ENCODE measurements at regions not wholly inside any gene's neighbourhood (a gene's known extent, or its start where the extent isn't known, plus 50 kb on each side); places are given as distances from the start of the nearest gene placed in this dataset.

DNA sequence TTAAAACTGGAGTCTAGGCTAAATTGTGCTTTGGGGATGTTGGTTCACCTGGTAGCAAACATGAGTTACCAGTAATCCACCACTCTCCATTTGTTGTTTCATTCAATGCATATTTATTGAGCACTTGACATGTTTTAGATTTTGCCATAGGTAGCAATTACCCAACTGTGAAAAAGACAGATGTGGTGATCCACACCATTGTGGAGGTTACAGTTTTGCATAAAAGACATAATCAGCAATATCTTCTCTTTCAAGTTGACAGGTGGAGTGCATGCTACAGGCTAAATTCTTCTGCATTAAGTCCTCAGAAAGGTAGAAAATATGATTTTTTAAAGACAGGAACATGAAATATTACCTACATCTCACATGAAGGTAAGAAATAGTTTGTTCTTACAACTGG is 143.0 kb upstream of the TSHZ2 start:
- Mint-ChIP-seq H3K9me3 (ENCODE audit: unreplicated experiment) (no peaks in the 10 kb centered on the region), H3K36me3 (ENCODE audit: insufficient read depth, unreplicated experiment) (no peaks in the 10 kb centered on the region), H3K4me1 (ENCODE audit: low read depth, unreplicated experiment) (no peaks in the 10 kb centered on the region), H3K27me3 (ENCODE audit: insufficient read depth, unreplicated experiment) (peaks cover 7% of the 10 kb centered on the region), H3K27ac (ENCODE audit: unreplicated experiment) (no peak overlapping the region), H3K4me3 (ENCODE audit: unreplicated experiment) (no peak overlapping the region)
- no peak overlapping the region for H3K4me3 ChIP-seq (ENCODE audit: low read depth, low read length)
- H3K4me1 ChIP-seq: no peaks in the 10 kb centered on the region
- H3K27me3 ChIP-seq (replicated peaks; ENCODE audit: control insufficient read depth, insufficient read depth, low read length): no peaks in the 10 kb centered on the region
- no peak for DNase-seq
- intact Hi-C loops (cut with micrococcal nuclease; ENCODE audit: unreplicated experiment): no loop called here
- POLR2A ChIA-PET: no interaction called here
- CTCF ChIA-PET: no interaction called here
- H3K36me3 ChIP-seq (ENCODE audit: control insufficient read depth, insufficient read depth, low read length): no peaks in the 10 kb centered on the region
- TF ChIP-seq, protein P1, sequence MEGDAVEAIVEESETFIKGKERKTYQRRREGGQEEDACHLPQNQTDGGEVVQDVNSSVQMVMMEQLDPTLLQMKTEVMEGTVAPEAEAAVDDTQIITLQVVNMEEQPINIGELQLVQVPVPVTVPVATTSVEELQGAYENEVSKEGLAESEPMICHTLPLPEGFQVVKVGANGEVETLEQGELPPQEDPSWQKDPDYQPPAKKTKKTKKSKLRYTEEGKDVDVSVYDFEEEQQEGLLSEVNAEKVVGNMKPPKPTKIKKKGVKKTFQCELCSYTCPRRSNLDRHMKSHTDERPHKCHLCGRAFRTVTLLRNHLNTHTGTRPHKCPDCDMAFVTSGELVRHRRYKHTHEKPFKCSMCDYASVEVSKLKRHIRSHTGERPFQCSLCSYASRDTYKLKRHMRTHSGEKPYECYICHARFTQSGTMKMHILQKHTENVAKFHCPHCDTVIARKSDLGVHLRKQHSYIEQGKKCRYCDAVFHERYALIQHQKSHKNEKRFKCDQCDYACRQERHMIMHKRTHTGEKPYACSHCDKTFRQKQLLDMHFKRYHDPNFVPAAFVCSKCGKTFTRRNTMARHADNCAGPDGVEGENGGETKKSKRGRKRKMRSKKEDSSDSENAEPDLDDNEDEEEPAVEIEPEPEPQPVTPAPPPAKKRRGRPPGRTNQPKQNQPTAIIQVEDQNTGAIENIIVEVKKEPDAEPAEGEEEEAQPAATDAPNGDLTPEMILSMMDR (IDR thresholded peaks at IDR 0.05; ENCODE audit: insufficient read depth in 1 of 2, low read depth in 1 of 2, low read length in 1 of 2, severe bottlenecking in 1 of 2, unreplicated experiment in 1 of 2): no peak
- H3K9me3 ChIP-seq: no peaks in the 10 kb centered on the region
- BruUV-seq (replicated peaks): no TSS peak

- Histone ChIP-seq H3K4me3 (ENCODE audit: low read depth, low read length) (no peak overlapping the region), H3K36me3 (ENCODE audit: control insufficient read depth, insufficient read depth, low read length) (no peaks in the 10 kb centered on the region), H3K9me3 (no peaks in the 10 kb centered on the region), H3K4me1 (no peaks in the 10 kb centered on the region), H3K27me3 (replicated peaks; ENCODE audit: control insufficient read depth, insufficient read depth, low read length) (no peaks in the 10 kb centered on the region)
- CTCF ChIA-PET: no interaction called here
- Mint-ChIP-seq H3K9me3 (ENCODE audit: unreplicated experiment) (no peaks in the 10 kb centered on the region), H3K4me3 (ENCODE audit: unreplicated experiment) (no peak overlapping the region), H3K36me3 (ENCODE audit: insufficient read depth, unreplicated experiment) (no peaks in the 10 kb centered on the region), H3K27me3 (ENCODE audit: insufficient read depth, unreplicated experiment) (peaks cover 7% of the 10 kb centered on the region), H3K27ac (ENCODE audit: unreplicated experiment) (no peak overlapping the region), H3K4me1 (ENCODE audit: low read depth, unreplicated experiment) (no peaks in the 10 kb centered on the region)
- POLR2A ChIA-PET: no interaction called here
- TF ChIP-seq, protein P1 (IDR thresholded peaks at IDR 0.05; ENCODE audit: insufficient read depth in 1 of 2, low read depth in 1 of 2, low read length in 1 of 2, severe bottlenecking in 1 of 2, unreplicated experiment in 1 of 2): no peak
- no TSS peak for BruUV-seq (replicated peaks)
- DNase-seq: no peak
- intact Hi-C loops (cut with micrococcal nuclease; ENCODE audit: unreplicated experiment): no loop called here
Measured at GRCh38 chr20:52828199-52828598, 144.0 kb upstream of the TSHZ2 start.

- no peaks in the 10 kb centered on the region for H3K4me1 Mint-ChIP-seq (ENCODE audit: low read depth, unreplicated experiment)
- H3K9me3 Mint-ChIP-seq (ENCODE audit: unreplicated experiment): no peaks in the 10 kb centered on the region
- ChIA-PET POLR2A (no interaction called here), CTCF (no interaction called here)
- Histone ChIP-seq H3K36me3 (ENCODE audit: control insufficient read depth, insufficient read depth, low read length) (no peaks in the 10 kb centered on the region), H3K4me3 (ENCODE audit: low read depth, low read length) (no peak overlapping the region), H3K4me1 (no peaks in the 10 kb centered on the region), H3K27me3 (replicated peaks; ENCODE audit: control insufficient read depth, insufficient read depth, low read length) (no peaks in the 10 kb centered on the region), H3K9me3 (no peaks in the 10 kb centered on the region)
- no peak overlapping the region for H3K4me3 Mint-ChIP-seq (ENCODE audit: unreplicated experiment)
- H3K27ac Mint-ChIP-seq (ENCODE audit: unreplicated experiment): no peak overlapping the region
- H3K36me3 Mint-ChIP-seq (ENCODE audit: insufficient read depth, unreplicated experiment): no peaks in the 10 kb centered on the region
- TF ChIP-seq, protein P1 (IDR thresholded peaks at IDR 0.05; ENCODE audit: insufficient read depth in 1 of 2, low read depth in 1 of 2, low read length in 1 of 2, severe bottlenecking in 1 of 2, unreplicated experiment in 1 of 2): no peak
- no peak for DNase-seq
- intact Hi-C loops (cut with micrococcal nuclease; ENCODE audit: unreplicated experiment): no loop called here
- BruUV-seq (replicated peaks): no TSS peak
- peaks cover 7% of the 10 kb centered on the region for H3K27me3 Mint-ChIP-seq (ENCODE audit: insufficient read depth, unreplicated experiment)
Measured at GRCh38 chr20:52826722-52827121, 145.4 kb upstream of the TSHZ2 start.
